ENCODE measurements at regions not wholly inside any gene's neighbourhood (a gene's known extent, or its start where the extent isn't known, plus 50 kb on each side); places are given as distances from the start of the nearest gene placed in this dataset.

GRCh38 chr18:43934781-43935471 lies 657.6 kb upstream of the SYT4 start:
- peak; percentile 19 for DNase-seq (ENCODE audit: low spot score)
- intact Hi-C loops (cut with micrococcal nuclease; ENCODE audit: unreplicated experiment), result no loop called here
- Histone ChIP-seq H3K4me1 (ENCODE audit: insufficient read depth, low read length, poor library complexity, severe bottlenecking) (peaks cover 5% of the 10 kb centered on the region), H3K27ac (ENCODE audit: low read depth, low read length, poor library complexity, severe bottlenecking) (no peak overlapping the region), H3K4me3 (ENCODE audit: low read depth, low read length, poor library complexity, severe bottlenecking) (no peak overlapping the region), H3K36me3 (ENCODE audit: insufficient read depth, low read length, poor library complexity, severe bottlenecking) (no peaks in the 10 kb centered on the region), H3K9me3 (ENCODE audit: low read depth, low read length, poor library complexity, severe bottlenecking) (no peaks in the 10 kb centered on the region), H3K27me3 (replicated peaks; ENCODE audit: insufficient read depth, low read depth, low read length, poor library complexity) (no peaks in the 10 kb centered on the region)
- no peak for TF ChIP-seq EZH2 (IDR thresholded peaks at IDR 0.05; ENCODE audit: borderline replicate concordance, low read depth, low read length, poor library complexity, severe bottlenecking)
- TF ChIP-seq CTCF (conservative IDR thresholded peaks at IDR 0.05; ENCODE audit: low read depth, low read length), result no peak
- no TSS peak for BruUV-seq (replicated peaks)
- POLR2A ChIA-PET (ENCODE audit: low non-redundant PET), result no interaction called here
- CTCF ChIA-PET, result no interaction called here

- Histone ChIP-seq H3K4me3 (ENCODE audit: low read depth, low read length, poor library complexity, severe bottlenecking) (no peak overlapping the region), H3K27ac (ENCODE audit: low read depth, low read length, poor library complexity, severe bottlenecking) (no peak overlapping the region), H3K4me1 (ENCODE audit: insufficient read depth, low read length, poor library complexity, severe bottlenecking) (peaks cover 5% of the 10 kb centered on the region), H3K9me3 (ENCODE audit: low read depth, low read length, poor library complexity, severe bottlenecking) (no peaks in the 10 kb centered on the region), H3K36me3 (ENCODE audit: insufficient read depth, low read length, poor library complexity, severe bottlenecking) (no peaks in the 10 kb centered on the region), H3K27me3 (replicated peaks; ENCODE audit: insufficient read depth, low read depth, low read length, poor library complexity) (no peaks in the 10 kb centered on the region)
- CTCF ChIA-PET, result no interaction called here
- no TSS peak for BruUV-seq (replicated peaks)
- TF ChIP-seq EZH2 (IDR thresholded peaks at IDR 0.05; ENCODE audit: borderline replicate concordance, low read depth, low read length, poor library complexity, severe bottlenecking) (no peak), CTCF (conservative IDR thresholded peaks at IDR 0.05; ENCODE audit: low read depth, low read length) (no peak)
- intact Hi-C loops (cut with micrococcal nuclease; ENCODE audit: unreplicated experiment), result no loop called here
- POLR2A ChIA-PET (ENCODE audit: low non-redundant PET), result no interaction called here
- DNase-seq (ENCODE audit: low spot score), result no peak
These were observed 658.9 kb upstream of the SYT4 start for GRCh38 chr18:43936176-43936575.

- no TSS peak for BruUV-seq (replicated peaks)
- POLR2A ChIA-PET (ENCODE audit: low non-redundant PET), result no interaction called here
- H3K9me3 ChIP-seq (ENCODE audit: low read depth, low read length, poor library complexity, severe bottlenecking), result no peaks in the 10 kb centered on the region
- CTCF ChIA-PET, result no interaction called here
- H3K27ac ChIP-seq (ENCODE audit: low read depth, low read length, poor library complexity, severe bottlenecking), result no peak overlapping the region
- no peaks in the 10 kb centered on the region for H3K4me1 ChIP-seq (ENCODE audit: insufficient read depth, low read length, poor library complexity, severe bottlenecking)
- no peak for DNase-seq (ENCODE audit: low spot score)
- intact Hi-C loops (cut with micrococcal nuclease; ENCODE audit: unreplicated experiment), result no loop called here
- no peaks in the 10 kb centered on the region for H3K27me3 ChIP-seq (replicated peaks; ENCODE audit: insufficient read depth, low read depth, low read length, poor library complexity)
- H3K4me3 ChIP-seq (ENCODE audit: low read depth, low read length, poor library complexity, severe bottlenecking), result no peak overlapping the region
- TF ChIP-seq EZH2 (IDR thresholded peaks at IDR 0.05; ENCODE audit: borderline replicate concordance, low read depth, low read length, poor library complexity, severe bottlenecking), result no peak
- TF ChIP-seq CTCF (conservative IDR thresholded peaks at IDR 0.05; ENCODE audit: low read depth, low read length), result no peak
- no peaks in the 10 kb centered on the region for H3K36me3 ChIP-seq (ENCODE audit: insufficient read depth, low read length, poor library complexity, severe bottlenecking)
These were observed 672.0 kb upstream of the SYT4 start for GRCh38 chr18:43949291-43949690.

Measured in A673 (cell line).